GM21367 (cell line): ENCODE measurements at regions not wholly inside any gene's neighbourhood (a gene's known extent, or its start where the extent isn't known, plus 50 kb on each side); places are given as distances from the start of the nearest gene placed in this dataset.

Source experiments
- ATAC-seq: cut with Tn5 transposase; IDR thresholded peaks from one replicate; pipeline ENCODE4 v1.9.1; 2021; ENCODE audit not compliant: unreplicated experiment

- no peak for ATAC-seq
These were observed 339.5 kb downstream of the ALG10 start for GRCh38 chr12:34361721-34362316.

- no peak for ATAC-seq
These were observed 340.9 kb downstream of the ALG10 start for GRCh38 chr12:34363050-34363673.

- no peak for ATAC-seq
These were observed 345.8 kb downstream of the ALG10 start for GRCh38 chr12:34368079-34368478.

- no peak for ATAC-seq
These were observed 348.8 kb downstream of the ALG10 start for GRCh38 chr12:34371050-34371449.

- no peak for ATAC-seq
These were observed 349.7 kb downstream of the ALG10 start for GRCh38 chr12:34372003-34372402.

- no peak for ATAC-seq
These were observed 351.6 kb downstream of the ALG10 start for GRCh38 chr12:34373926-34374325.

- no peak for ATAC-seq
These were observed 354.0 kb downstream of the ALG10 start for GRCh38 chr12:34376133-34376799.

GRCh38 chr12:34377243-34378035 lies 355.1 kb downstream of the ALG10 start:
- no peak for ATAC-seq

- ATAC-seq: no peak
These were observed 356.8 kb downstream of the ALG10 start for GRCh38 chr12:34379142-34379541.

GRCh38 chr12:34384693-34385092 lies 362.4 kb downstream of the ALG10 start:
- no peak for ATAC-seq

GRCh38 chr12:34386016-34386415 lies 363.7 kb downstream of the ALG10 start:
- no peak for ATAC-seq

GRCh38 chr12:34386621-34387255 lies 364.4 kb downstream of the ALG10 start:
- no peak for ATAC-seq

GRCh38 chr12:34387711-34388635 lies 365.7 kb downstream of the ALG10 start:
- no peak for ATAC-seq

GRCh38 chr12:34388636-34389377 lies 366.5 kb downstream of the ALG10 start:
- ATAC-seq: no peak

- ATAC-seq: no peak
These were observed 367.3 kb downstream of the ALG10 start for GRCh38 chr12:34389378-34390170.

GRCh38 chr12:34390171-34390841 lies 368.0 kb downstream of the ALG10 start:
- ATAC-seq: no peak

- no peak for ATAC-seq
These were observed 368.8 kb downstream of the ALG10 start for GRCh38 chr12:34390846-34391700.
